Vagina (tissue), 2 donors: ENCODE measurements at regions not wholly inside any gene's neighbourhood (a gene's known extent, or its start where the extent isn't known, plus 50 kb on each side); places are given as distances from the start of the nearest gene placed in this dataset.

Experiments used
- POLR2A ChIP-seq, 2 donors: fragments of 450-650 bp; IDR thresholded peaks; one replicate each; pipeline ENCODE4 v1.6.1; 2017; ENCODE audit warnings: antibody characterized with exemption in 2 of 2, mild to moderate bottlenecking in 2 of 2, moderate library complexity in 2 of 2
- POLR2AphosphoS5 ChIP-seq, 2 donors: sonication (generic); formaldehyde crosslinking; IDR thresholded peaks; one replicate each; pipeline ENCODE4 v1.9.0; 2017; ENCODE audit warnings: antibody characterized with exemption in 2 of 2, mild to moderate bottlenecking in 2 of 2, low read depth in 1 of 2; ENCODE audit not compliant: insufficient read depth in 1 of 2
- TF ChIP-seq, protein P1 (sequence below), 3 experiments: fragments of 450-650 bp in 2 of 3; fragments of 200-600 bp in 1 of 3; sonication (generic) in 1 of 3; IDR thresholded peaks; one replicate each; pipeline ENCODE4 v1.5.1; 2017 to 2019; ENCODE audit warnings: antibody characterized with exemption in 3 of 3, mild to moderate bottlenecking in 2 of 3, moderate library complexity in 2 of 3

DNA sequence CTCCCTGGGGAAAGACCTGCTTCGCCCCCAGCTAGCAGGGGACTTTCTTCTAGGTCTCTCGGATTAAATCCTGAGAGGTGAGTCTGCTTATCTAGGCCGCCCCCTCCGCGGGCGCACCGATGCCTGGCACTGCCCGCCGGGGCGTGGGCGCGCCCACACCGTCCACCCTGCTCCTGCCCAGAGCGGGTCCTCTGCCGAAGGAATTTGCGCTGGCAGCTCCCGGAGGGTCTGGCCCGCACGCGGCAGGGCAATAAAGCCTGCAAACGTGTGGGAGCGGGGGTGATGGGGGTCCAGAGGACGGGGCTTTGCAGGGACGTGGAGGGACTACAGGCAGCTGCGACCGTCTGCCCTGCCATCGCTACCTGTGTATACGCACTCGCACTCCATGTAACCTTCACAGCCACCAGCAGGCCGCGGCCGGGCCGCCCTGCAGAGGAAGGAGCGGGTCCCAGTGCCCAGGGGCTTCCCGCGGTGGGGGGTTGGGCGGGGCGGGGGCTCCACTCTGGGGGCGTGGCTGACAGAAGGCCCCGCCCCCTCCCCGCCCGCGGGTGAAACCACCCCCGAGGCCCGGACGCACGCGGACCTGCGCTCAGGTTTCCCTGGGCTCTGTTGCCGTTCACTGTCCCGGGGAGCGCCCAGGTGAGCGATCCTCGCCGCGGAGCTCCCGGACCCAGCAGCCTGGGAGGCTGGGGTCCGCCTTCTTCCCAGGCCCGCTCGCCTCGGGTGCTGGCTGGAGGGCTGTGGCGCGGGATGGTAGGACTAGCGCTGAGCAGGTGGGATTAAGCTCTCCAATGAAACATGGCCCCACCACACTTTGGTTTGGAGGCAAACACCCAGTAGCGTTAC lies 174.5 kb upstream of the HS6ST1 start:
- TF ChIP-seq, protein P1, sequence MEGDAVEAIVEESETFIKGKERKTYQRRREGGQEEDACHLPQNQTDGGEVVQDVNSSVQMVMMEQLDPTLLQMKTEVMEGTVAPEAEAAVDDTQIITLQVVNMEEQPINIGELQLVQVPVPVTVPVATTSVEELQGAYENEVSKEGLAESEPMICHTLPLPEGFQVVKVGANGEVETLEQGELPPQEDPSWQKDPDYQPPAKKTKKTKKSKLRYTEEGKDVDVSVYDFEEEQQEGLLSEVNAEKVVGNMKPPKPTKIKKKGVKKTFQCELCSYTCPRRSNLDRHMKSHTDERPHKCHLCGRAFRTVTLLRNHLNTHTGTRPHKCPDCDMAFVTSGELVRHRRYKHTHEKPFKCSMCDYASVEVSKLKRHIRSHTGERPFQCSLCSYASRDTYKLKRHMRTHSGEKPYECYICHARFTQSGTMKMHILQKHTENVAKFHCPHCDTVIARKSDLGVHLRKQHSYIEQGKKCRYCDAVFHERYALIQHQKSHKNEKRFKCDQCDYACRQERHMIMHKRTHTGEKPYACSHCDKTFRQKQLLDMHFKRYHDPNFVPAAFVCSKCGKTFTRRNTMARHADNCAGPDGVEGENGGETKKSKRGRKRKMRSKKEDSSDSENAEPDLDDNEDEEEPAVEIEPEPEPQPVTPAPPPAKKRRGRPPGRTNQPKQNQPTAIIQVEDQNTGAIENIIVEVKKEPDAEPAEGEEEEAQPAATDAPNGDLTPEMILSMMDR (IDR thresholded peaks at IDR 0.05) = no peak
- no peak for TF ChIP-seq POLR2A (IDR thresholded peaks at IDR 0.05)
- no peak for TF ChIP-seq POLR2AphosphoS5 (IDR thresholded peaks at IDR 0.05; ENCODE audit: insufficient read depth in 1 of 2, low read depth in 1 of 2)
